Stimulated activated CD8-positive, alpha-beta memory T cell treated with anti-CD3 and anti-CD28 coated beads, Interleukin-15, amount 100 ng/mL, for 24 hours (primary cell): ENCODE measurements at regions not wholly inside any gene's neighbourhood (a gene's known extent, or its start where the extent isn't known, plus 50 kb on each side); places are given as distances from the start of the nearest gene placed in this dataset.
"Not testable (repeated sequence)": the region's sequence is repeated elsewhere in the genome, so short reads cannot be mapped to it uniquely, and the experiment has no call there.

ENCODE experiments used
- DNase-seq: peaks from one replicate; pipeline ENCODE4 v3.0.0-alpha.2; 2020; ENCODE audit warnings: low read depth

DNA sequence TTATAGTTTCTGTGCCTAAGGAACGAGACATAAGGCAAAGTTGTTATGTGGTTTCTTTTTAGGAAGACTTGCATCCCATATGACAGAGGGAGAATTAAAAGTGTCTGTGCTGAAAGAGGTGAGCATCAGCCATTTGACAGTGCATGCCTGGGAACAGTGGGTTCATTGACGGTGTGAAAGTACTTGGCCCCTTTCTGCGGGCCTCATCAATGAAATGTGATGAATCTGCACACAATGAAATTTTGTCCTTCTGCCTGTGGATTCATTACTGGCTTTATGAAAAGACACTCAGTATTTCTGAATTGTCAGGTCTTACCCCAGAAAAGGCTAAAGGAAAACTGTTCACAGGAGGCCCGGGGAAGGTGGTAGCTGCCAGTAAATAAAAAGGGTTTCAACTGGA is 295.8 kb downstream of the FOXO1 start:
- no peak for DNase-seq

DNA sequence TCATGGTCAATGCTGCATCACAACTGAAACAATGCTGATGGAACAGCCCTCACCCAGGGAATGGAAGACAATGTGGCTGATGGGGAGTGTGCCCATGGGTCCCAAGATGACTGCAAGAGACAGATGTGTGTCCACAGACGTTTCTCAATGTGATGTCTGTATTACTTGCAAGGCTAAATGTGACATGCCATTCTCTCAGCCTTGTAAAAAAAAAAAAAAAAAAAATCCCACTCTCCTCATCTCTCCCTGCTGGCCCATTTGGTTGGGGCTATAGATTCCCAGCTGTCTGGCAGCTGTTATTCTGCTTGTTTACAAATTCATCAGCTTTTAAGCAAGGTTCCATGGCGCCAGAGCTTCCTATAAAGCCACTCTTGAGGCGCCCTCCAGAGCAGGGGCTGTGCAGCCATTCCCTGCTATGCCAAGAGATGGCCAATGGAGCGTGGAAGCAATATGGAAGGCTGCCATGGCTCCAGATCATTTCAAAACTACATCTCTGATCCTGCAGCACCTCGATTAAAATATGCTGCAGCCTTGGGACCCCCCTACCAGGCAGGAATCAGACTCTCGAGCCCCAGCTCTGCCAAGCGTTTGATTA is 294.8 kb downstream of the FOXO1 start:
- DNase-seq, result no peak

DNA sequence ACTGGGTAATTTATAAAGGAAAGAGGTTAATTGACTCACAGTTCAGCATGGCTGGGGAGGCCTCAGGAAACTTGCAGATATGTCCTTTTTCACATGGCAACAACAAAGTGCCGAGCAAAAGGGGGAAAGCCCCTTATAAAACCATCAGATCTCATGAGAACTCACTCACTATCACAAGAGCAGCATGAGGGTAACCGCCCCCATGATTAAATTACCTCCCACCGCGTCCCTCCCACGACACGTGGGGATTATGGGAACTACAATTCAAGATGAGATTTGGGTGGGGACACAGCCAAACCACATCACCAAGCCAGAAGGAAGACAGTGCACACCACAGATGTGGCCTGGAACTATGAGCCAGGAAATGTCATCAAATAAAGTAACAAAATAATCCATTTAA is 292.8 kb downstream of the FOXO1 start:
- not testable (repeated sequence) for DNase-seq

DNA sequence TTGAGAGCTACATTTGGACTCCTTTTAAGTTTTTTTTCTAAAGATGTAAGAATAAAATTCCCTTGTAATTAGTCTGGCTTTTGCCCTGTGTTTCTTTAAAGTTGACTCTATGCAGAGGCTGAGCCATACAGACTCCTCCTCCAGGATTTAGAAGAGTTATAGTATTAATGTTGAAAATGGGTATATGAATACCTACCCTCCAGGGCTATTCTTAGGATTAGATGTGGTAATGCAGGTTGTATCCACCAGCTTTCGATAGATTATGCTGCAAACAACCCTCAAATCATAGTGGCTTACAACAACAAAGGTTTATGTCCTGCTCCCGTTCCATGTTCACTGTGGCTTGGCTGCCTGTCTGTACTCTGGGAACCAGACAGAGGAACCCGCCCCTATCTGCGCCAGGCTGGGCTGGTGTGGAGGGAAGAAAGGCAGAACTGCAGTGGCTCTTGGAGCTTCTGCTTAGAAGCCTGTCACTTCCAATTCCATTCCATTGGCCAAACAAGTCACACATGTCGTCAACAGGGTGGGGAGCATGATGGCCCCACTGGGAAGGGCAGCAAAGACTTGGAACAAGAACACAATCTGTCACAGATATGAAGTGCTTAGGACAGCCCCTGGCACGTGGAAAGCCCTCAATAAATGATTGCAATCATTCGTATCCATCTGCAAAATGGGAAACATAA is 290.8 kb downstream of the FOXO1 start:
- DNase-seq, result no peak

DNA sequence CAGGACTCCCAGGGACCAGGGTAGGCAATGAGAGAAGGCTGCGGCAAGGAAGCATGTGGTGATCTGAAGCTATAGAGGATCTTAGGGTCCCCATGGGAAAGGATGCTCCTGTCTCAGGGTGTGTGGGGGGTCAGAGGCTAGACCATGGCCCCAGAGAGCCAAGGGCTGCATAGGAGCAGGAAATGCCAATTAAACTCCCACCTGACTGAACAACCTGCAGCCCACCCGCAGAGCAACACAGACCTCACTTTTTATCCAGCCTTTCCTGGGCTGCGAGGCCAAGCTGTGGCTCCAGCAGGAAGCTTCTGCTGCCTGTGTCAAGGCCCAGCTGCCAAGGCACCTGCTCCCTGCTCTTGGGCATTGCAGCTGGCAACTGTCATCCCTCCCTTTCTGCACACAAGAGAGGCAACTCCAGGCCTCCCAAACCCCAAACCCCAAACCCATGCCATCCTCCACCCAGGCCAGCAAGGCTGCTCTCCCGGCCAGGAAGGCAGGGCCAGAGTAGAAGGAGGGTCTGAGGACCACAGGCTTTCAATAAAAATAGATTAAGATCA is 290.1 kb downstream of the FOXO1 start:
- DNase-seq, result no peak

DNA sequence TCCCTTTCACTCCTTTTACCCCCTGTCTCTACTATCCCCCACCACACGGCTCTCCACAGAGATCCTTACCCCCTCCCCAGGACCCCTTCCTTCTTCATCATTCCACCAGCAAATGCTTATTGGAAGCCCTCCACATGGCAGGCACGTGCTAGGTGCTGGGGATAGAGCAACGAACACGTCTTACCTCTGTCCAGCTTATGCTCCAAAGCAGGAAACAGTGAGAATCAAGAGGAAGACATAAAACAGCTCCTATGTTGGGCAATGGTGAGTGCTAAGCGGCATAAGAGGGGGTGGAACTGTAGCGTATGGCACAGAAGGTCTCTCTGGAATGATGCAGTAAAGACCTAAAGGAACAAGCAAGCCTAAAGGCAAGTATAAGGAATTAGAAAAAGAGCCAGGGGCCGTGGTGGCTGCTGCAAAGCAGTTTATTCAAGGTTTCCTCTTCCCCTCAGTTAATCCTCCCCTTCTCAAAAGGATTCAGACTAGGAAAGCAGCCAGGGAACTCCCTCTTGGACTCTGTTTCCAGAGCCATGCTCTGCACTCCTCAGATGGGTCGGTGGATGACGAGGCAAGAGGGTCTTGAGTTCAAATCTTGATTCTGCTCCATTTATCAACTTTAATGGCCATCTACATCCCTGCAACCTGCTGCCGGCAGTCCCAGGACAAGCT is 289.4 kb downstream of the FOXO1 start:
- DNase-seq, result no peak

DNA sequence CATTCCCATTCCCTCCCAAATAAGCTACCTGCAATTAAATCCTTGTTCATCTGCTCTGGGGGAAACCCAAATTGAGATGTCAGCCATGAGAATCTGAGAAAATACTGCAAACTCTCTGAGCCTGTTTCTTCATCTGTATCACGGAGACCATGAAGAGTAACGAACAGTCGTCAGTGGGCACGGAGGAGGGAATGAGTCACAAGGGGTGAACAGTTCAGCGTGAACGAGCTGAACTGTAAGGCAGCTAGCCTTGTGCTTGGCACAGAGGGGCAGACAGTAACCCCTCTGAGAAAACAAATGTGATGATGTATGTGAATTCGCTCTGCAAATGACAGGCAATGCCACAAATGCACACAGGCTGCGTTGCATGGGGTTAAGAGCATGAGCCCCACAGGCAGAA is 288.7 kb downstream of the FOXO1 start:
- DNase-seq, result no peak

DNA sequence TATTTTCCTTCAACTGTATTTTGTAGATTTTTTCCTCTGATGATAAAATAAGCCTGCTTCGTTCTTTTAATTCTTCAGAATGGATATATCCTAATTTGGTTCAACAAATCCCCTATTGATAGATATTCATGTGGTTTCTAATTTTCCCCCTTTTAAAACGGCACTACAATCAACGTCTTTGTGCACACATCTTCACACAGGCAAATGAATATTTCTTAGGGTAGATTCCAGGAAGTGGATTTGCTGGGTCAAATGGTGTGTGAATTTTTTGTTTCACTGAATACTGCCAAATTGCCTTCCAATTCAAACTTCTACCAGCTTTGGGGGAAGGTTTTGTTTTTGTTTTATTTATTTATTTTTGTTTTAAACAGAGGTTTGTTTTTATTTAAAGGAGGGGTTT is 287.2 kb downstream of the FOXO1 start:
- no peak for DNase-seq

DNA sequence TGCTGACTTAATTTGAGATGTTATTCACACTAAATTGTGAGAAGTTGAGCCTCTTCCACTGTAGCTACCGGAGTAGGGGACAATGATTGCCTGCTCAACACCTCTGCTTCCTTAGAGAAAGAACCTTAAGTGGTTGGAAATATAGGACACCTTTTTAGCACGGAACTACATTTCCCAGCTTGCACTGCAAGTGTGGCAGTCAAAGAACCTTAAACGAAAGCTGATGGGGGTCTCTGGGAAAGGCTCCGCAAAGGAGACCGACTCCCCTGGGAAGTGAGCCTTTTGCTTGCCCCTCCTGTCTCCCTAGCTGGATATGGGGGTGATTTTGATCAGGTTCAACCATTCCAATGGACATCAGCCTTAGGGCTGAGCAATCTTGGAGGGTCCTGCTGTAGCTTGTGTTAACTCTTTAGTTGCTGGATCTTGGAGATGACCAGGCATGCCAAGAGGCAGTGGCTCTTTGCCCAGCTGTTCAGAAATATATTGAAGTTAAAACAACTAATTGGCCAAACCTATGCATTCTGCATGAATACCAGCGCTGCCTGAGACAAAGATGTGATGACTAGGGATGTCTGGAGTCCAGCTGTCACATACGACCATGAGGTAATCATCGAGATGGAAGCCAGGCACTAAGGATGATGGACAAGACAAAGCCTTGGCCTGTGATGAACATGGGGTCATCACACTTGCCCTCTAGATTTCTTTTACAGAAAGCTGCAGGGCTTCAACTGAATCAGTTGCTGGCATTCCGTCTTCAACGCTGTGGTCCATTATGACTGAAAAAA is 286.5 kb downstream of the FOXO1 start:
- DNase-seq, result no peak

DNA sequence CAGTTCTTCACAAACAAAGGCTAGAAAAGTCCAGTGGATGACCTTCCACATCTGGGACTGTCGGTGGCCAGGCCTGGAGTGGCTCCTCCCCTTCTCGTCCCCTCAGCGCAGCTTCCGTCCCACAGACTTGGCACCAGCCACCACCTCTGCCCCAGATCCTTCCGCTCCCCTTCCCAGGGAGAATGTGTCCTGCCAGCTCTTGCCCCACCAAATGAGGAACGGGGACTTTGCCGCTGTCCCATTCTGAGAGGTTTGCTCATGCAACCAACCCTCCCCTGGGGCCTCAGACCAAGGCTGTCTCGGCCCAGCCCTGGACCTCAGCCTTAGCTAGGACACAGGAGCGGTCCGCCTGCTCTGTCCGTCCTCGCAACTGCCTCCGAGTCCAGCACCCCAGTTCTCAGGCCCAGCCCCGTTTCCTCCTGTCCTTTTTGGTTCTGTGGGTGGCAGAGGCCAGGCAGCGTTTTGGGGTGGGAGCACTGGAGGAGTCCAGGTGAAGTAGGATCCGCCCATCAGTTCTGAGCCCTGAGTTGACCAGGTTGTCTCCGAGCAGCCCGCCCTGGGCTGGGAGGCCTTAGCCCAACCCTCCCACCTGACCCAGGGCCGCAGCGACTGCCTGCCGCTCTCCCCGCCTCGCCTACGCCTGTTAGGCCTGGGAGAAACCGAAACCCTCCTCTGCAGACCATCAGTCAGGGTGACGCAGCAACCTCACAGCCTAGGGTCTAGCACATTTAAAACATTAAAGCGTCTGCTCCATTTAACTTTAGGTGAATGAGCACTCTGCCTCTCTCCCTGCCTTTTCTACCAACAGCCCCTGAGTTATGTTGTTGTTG is 284.3 kb downstream of the FOXO1 start:
- DNase-seq, result no peak

DNA sequence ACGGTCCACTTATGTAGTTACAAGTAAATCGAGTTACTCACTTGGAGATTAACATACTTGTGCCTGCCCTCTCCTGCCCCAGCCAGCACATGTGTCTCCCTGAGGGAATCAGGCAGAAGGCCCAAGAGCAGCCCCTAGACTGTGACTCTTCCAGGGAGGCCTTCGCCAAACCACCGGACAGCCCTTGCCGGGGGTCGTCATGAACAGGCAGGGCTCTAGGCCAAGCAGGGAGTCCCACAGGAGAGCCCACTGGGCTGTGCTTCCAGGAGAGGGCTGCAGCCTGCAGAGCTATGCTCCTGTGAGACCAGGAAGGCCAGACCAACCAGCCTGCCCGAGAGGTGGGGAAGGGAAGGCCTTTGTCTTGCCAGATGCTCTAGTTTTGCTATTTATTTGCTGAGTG is 283.3 kb downstream of the FOXO1 start:
- no peak for DNase-seq

DNA sequence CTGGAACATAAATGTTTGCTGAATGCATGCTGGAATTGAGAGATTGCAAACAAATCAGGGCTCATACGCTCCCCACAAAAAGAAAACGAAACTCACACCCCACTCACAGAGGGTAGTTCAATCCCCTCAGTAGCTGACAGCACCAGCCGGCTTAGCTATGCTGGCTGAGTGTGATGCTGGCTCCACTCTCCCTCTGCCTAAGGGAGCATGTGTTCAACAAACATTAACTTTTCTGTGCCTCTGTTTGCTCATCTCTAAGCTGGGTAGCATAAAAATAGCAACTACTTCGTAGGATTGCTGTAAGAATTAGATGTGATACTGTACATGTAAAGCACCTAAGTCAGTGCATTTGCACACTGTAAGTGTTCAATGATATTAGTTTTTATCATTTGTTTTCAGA is 282.6 kb downstream of the FOXO1 start:
- no peak for DNase-seq

DNA sequence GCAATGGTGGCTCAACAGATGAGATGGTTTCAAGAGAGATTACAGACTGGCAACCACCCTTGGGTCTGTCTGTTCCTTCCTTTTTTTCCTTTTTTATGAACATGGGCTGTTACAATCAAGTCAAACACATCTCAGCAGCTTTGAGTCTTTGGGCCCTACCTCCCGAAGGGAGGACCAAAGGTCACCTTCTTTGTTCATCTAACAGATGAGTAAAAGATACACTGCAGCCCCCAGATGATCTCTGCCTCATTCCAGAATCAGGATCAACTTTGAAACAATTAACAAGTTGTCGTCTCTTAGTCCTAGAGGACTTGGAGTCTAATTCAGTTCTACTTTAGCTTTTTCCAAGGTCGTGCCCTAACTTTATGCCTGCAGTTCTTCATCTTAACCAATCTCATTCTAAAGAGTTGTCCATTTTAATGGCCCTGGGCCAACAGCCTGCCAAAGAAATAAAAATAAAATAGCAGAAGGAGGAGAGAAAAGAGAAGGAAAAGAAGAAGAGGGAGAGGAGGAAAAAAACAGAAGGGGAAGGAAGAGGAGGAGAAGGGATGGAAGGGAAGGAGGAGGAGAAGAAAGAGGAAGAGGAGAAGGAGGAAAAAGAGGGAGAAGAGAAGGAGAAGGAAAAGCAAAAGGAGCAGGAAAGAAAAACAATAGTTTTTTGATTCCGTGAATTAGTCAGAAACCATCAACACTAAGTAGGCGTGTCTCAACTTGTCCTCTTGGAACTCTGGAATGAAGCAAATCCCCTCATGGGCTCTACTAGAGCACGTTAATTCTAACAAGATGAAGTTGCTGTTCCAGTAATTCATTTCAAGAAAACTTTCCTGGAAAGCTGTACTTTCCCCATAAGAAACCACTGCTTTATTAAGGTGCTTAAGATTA is 281.2 kb downstream of the FOXO1 start:
- no peak for DNase-seq

DNA sequence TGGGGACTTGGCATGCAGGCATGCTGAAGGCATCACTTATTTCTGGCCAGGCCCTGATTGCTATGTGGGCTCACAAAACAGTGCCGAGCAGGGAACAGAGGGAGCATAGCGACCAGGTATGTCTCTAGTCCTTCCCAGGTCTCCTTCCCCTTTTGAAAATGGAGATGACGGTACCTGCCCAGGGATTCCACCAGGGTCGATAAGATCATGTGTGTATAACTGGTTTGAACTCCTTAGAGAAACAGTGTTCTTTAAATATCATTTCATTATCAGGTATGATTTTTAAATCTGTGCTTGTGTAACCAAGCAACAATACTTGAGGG is 280.6 kb downstream of the FOXO1 start:
- DNase-seq, result no peak

DNA sequence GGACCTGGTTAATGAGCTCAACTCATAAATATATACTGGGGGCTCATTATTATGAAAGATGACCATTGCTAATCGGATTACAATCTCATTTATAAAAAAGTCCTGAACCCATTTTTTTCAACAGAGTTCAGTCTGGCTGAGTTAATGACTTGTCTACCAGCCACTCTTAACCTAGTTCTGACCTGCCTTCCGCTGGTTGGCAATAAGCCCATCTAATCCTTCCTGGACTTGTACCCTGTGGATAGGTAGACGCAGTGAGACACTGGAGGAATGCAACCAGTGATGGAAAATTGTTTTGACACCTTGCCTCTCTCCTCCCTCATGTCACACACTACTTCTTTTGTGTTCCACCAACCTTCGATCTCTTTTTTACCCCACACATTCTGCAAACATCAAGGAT is 279.9 kb downstream of the FOXO1 start:
- DNase-seq, result no peak

DNA sequence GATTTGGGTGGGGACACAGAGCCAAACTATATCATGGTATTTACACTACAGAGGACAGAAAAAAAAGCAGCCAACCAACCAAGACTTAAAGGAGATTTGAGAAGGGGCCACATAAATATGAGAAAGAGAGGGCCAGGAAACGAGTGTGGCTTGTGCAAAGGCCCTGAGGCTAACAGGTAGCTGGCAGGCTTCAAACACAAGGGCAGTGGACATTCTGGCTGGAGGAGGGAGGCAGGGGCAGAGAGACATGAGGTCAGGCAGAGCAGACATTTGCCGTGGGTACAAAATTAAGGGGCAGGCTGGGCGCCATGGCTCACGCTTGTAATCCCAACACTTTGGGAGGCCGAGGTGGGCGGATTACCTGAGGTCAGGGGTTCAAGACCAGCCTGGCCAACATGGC is 278.7 kb downstream of the FOXO1 start:
- DNase-seq, result no peak

DNA sequence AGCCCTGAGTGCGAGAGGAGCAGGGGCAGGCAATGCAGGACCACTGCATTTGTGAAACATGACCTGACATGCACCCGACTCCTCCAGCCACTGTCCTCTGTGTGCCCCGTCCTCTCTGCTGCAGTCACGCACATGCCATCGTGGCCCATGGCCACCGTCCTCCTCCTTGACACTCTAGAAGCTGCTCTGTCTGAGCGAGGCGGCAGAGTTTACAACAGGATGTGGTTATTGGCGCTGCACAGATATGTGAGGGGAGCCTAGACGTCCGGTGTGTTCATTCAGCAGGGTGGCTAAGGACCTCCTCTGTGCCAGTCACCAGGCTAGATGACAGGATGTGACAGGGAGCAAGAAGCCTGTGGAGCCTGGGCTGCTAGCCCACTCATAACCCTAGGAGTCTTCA is 277.8 kb downstream of the FOXO1 start:
- DNase-seq, result peak; percentile 44

DNA sequence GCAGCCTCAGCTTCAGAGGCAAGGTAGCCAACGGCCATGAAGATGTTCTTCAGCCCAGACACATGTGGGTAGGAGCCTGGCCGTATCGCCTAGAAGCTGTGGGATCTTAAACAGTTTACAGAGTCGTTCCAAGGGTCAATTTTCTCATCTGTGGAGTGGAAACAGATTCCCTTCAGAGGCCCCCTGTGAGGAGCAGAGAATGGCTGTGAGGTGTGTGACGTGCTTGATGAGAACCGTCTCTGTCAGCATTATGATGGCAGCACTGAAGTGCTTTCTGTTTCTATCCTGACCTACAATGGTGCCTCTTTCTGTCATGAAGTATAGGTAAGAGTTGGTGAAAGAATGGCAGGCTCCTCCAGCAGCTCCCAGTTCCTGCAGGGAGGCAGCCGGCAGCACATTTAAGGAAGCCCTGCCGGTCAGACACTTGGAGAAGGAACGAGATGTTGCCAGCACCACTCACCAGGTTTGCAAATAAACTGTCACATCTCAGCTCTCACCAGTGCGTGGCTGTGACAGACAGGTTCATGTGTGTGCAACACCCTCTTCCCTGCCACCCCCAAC is 277.3 kb downstream of the FOXO1 start:
- no peak for DNase-seq

DNA sequence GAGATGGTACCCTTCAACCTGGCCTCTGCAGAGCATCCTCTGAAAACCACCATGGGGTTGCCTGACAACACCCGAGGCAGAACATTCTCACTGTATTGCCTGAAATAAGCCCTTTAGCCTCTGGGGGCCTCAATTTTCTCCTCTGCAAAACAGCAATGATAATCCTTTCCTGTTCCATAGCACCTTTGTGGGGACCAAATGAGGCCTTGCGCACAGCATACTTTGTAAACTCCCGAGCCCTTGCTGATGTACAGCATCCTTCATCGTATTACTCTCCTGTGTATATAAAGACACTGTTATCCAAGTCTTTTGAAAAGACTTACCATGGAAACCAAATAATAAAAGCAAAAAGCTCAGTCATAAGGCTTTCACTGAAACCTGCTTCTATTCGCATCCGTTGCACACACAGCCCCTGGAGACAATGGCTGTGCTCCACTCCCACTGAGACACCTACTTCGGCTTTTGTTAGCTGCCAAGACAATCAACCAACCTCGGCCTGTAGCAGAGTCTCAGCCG is 276.0 kb downstream of the FOXO1 start:
- DNase-seq, result no peak

DNA sequence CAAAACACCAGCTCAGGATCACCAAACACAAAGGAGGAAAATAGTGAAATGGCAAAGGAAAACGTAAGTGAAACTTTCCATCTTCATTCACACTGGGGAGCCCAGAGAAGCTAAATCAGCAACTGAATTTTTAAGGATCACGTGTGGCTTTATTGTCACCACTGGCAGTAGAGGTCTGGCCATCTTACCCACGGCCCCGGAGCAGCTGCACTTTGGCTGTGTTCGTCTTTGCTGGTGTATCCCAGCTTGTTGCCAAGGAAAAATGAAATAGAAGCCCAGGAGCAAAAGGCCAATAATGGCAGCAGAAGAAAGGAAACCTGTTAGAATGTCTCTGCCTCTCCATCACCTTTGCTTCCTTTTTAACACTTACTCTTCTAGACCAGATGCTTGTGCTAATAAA is 274.7 kb downstream of the FOXO1 start:
- DNase-seq, result no peak
